Hepatocyte (in vitro differentiated cells): ENCODE measurements at regions not wholly inside any gene's neighbourhood (a gene's known extent, or its start where the extent isn't known, plus 50 kb on each side); places are given as distances from the start of the nearest gene placed in this dataset.

Source experiments
- CTCF ChIP-seq: fragments of 200-600 bp; sonication (generic); IDR thresholded peaks from 2 replicates; pipeline ENCODE4 v1.5.1; 2016; ENCODE audit warnings: antibody characterized with exemption, mild to moderate bottlenecking; ENCODE audit not compliant: poor library complexity
- EZH2 ChIP-seq: fragments of 200-600 bp; sonication (generic); IDR thresholded peaks from 2 replicates; pipeline ENCODE4 v1.6.1; 2016; ENCODE audit warnings: antibody characterized with exemption, mild to moderate bottlenecking, borderline replicate concordance

- no peak for TF ChIP-seq CTCF
- no peak for TF ChIP-seq EZH2
These were observed 236.0 kb downstream of the EDEM1 start for GRCh38 chr3:5423523-5423922.
